ENCODE measurements at regions not wholly inside any gene's neighbourhood (a gene's known extent, or its start where the extent isn't known, plus 50 kb on each side); places are given as distances from the start of the nearest gene placed in this dataset.
"Not testable (repeated sequence)": the region's sequence is repeated elsewhere in the genome, so short reads cannot be mapped to it uniquely, and the experiment has no call there.

GRCh38 chr3:39558775-39559306 lies 91.4 kb downstream of the MOBP start:
- Histone ChIP-seq H3K27me3 (ENCODE audit: control insufficient read depth, insufficient read depth, low read length) (no peaks in the 10 kb centered on the region), H3K4me3 (ENCODE audit: low read depth, low read length) (no peak overlapping the region), H3K36me3 (ENCODE audit: control insufficient read depth, insufficient read depth, low read length) (no peaks in the 10 kb centered on the region), H3K27ac (ENCODE audit: low read depth, low read length) (no peak overlapping the region), H3K9me3 (ENCODE audit: control insufficient read depth, insufficient read depth, low read length) (no peaks in the 10 kb centered on the region), H3K4me1 (ENCODE audit: control insufficient read depth, insufficient read depth, low read length) (no peaks in the 10 kb centered on the region)
- no CpG with 5 or more reads among the region's 3 CpGs for WGBS (ENCODE audit: insufficient coverage)
- no peak for DNase-seq (ENCODE audit: low read depth in 4 of 6, low spot score in 6 of 6)

- DNase-seq (ENCODE audit: low read depth in 4 of 6, low spot score in 6 of 6), result no peak
- H3K36me3 ChIP-seq (ENCODE audit: control insufficient read depth, insufficient read depth, low read length), result no peaks in the 10 kb centered on the region
- no peaks in the 10 kb centered on the region for H3K27me3 ChIP-seq (ENCODE audit: control insufficient read depth, insufficient read depth, low read length)
Observed at GRCh38 chr3:39559543-39559942, 92.1 kb downstream of the MOBP start.

GRCh38 chr3:39568508-39568907 lies 101.0 kb downstream of the MOBP start:
- H3K4me1 ChIP-seq (ENCODE audit: control insufficient read depth, insufficient read depth, low read length), result no peaks in the 10 kb centered on the region
- DNase-seq (ENCODE audit: low read depth in 4 of 6, low spot score in 6 of 6), result no peak
- no peak overlapping the region for H3K27ac ChIP-seq (ENCODE audit: low read depth, low read length)
- no peaks in the 10 kb centered on the region for H3K27me3 ChIP-seq (ENCODE audit: control insufficient read depth, insufficient read depth, low read length)
- H3K36me3 ChIP-seq (ENCODE audit: control insufficient read depth, insufficient read depth, low read length), result no peaks in the 10 kb centered on the region
- no peak overlapping the region for H3K4me3 ChIP-seq (ENCODE audit: low read depth, low read length)
- no peaks in the 10 kb centered on the region for H3K9me3 ChIP-seq (ENCODE audit: control insufficient read depth, insufficient read depth, low read length)

More at GRCh38 chr3:39559543-39559942, 92.1 kb downstream of the MOBP start:
- no peak overlapping the region for H3K27ac ChIP-seq (ENCODE audit: low read depth, low read length)
- H3K4me1 ChIP-seq (ENCODE audit: control insufficient read depth, insufficient read depth, low read length), result no peaks in the 10 kb centered on the region
- H3K4me3 ChIP-seq (ENCODE audit: low read depth, low read length), result no peak overlapping the region
- no peaks in the 10 kb centered on the region for H3K9me3 ChIP-seq (ENCODE audit: control insufficient read depth, insufficient read depth, low read length)

GRCh38 chr3:39569095-39569494 lies 101.6 kb downstream of the MOBP start:
- no peaks in the 10 kb centered on the region for H3K36me3 ChIP-seq (ENCODE audit: control insufficient read depth, insufficient read depth, low read length)
- H3K9me3 ChIP-seq (ENCODE audit: control insufficient read depth, insufficient read depth, low read length), result no peaks in the 10 kb centered on the region
- no peaks in the 10 kb centered on the region for H3K4me1 ChIP-seq (ENCODE audit: control insufficient read depth, insufficient read depth, low read length)
- DNase-seq (ENCODE audit: low read depth in 4 of 6, low spot score in 6 of 6), result no peak
- H3K27me3 ChIP-seq (ENCODE audit: control insufficient read depth, insufficient read depth, low read length), result no peaks in the 10 kb centered on the region
- no peak overlapping the region for H3K27ac ChIP-seq (ENCODE audit: low read depth, low read length)
- no peak overlapping the region for H3K4me3 ChIP-seq (ENCODE audit: low read depth, low read length)
- WGBS (ENCODE audit: insufficient coverage), result 80% methylated on average over 1 of the region's 2 CpGs

- Histone ChIP-seq H3K4me1 (ENCODE audit: control insufficient read depth, insufficient read depth, low read length) (no peaks in the 10 kb centered on the region), H3K9me3 (ENCODE audit: control insufficient read depth, insufficient read depth, low read length) (no peaks in the 10 kb centered on the region), H3K27ac (ENCODE audit: low read depth, low read length) (no peak overlapping the region), H3K4me3 (ENCODE audit: low read depth, low read length) (no peak overlapping the region), H3K27me3 (ENCODE audit: control insufficient read depth, insufficient read depth, low read length) (no peaks in the 10 kb centered on the region), H3K36me3 (ENCODE audit: control insufficient read depth, insufficient read depth, low read length) (no peaks in the 10 kb centered on the region)
- 82% methylated on average over 9 of the region's 9 CpGs for WGBS (ENCODE audit: insufficient coverage)
- no peak for DNase-seq (ENCODE audit: low read depth in 4 of 6, low spot score in 6 of 6)
Observed at GRCh38 chr3:39573392-39573791, 105.9 kb downstream of the MOBP start.

- Histone ChIP-seq H3K9me3 (ENCODE audit: control insufficient read depth, insufficient read depth, low read length) (no peaks in the 10 kb centered on the region), H3K27ac (ENCODE audit: low read depth, low read length) (no peak overlapping the region), H3K36me3 (ENCODE audit: control insufficient read depth, insufficient read depth, low read length) (no peaks in the 10 kb centered on the region), H3K4me1 (ENCODE audit: control insufficient read depth, insufficient read depth, low read length) (no peaks in the 10 kb centered on the region), H3K4me3 (ENCODE audit: low read depth, low read length) (no peak overlapping the region), H3K27me3 (ENCODE audit: control insufficient read depth, insufficient read depth, low read length) (no peaks in the 10 kb centered on the region)
- WGBS (ENCODE audit: insufficient coverage), result 77% methylated on average over 5 of the region's 6 CpGs
- DNase-seq (ENCODE audit: low read depth in 4 of 6, low spot score in 6 of 6), result no peak
Observed at GRCh38 chr3:39577541-39577940, 110.1 kb downstream of the MOBP start.

GRCh38 chr3:39586215-39586614 lies 118.7 kb downstream of the MOBP start:
- WGBS (ENCODE audit: insufficient coverage), result 100% methylated on average over 2 of the region's 4 CpGs
- H3K4me1 ChIP-seq (ENCODE audit: control insufficient read depth, insufficient read depth, low read length); H3K27ac ChIP-seq (ENCODE audit: low read depth, low read length); DNase-seq (ENCODE audit: low read depth in 4 of 6, low spot score in 6 of 6); H3K27me3 ChIP-seq (ENCODE audit: control insufficient read depth, insufficient read depth, low read length); H3K36me3 ChIP-seq (ENCODE audit: control insufficient read depth, insufficient read depth, low read length); H3K9me3 ChIP-seq (ENCODE audit: control insufficient read depth, insufficient read depth, low read length); H3K4me3 ChIP-seq (ENCODE audit: low read depth, low read length): not testable (repeated sequence)

GRCh38 chr3:39587113-39587512 lies 119.6 kb downstream of the MOBP start:
- Histone ChIP-seq H3K4me3 (ENCODE audit: low read depth, low read length) (no peak overlapping the region), H3K9me3 (ENCODE audit: control insufficient read depth, insufficient read depth, low read length) (no peaks in the 10 kb centered on the region), H3K27me3 (ENCODE audit: control insufficient read depth, insufficient read depth, low read length) (no peaks in the 10 kb centered on the region), H3K36me3 (ENCODE audit: control insufficient read depth, insufficient read depth, low read length) (no peaks in the 10 kb centered on the region), H3K4me1 (ENCODE audit: control insufficient read depth, insufficient read depth, low read length) (no peaks in the 10 kb centered on the region), H3K27ac (ENCODE audit: low read depth, low read length) (no peak overlapping the region)
- DNase-seq (ENCODE audit: low read depth in 4 of 6, low spot score in 6 of 6), result no peak
- no CpG with 5 or more reads among the region's 1 CpG for WGBS (ENCODE audit: insufficient coverage)

- Histone ChIP-seq H3K36me3 (ENCODE audit: control insufficient read depth, insufficient read depth, low read length) (no peaks in the 10 kb centered on the region), H3K9me3 (ENCODE audit: control insufficient read depth, insufficient read depth, low read length) (no peaks in the 10 kb centered on the region), H3K4me1 (ENCODE audit: control insufficient read depth, insufficient read depth, low read length) (no peaks in the 10 kb centered on the region), H3K27ac (ENCODE audit: low read depth, low read length) (peak overlapping the region; percentile 29), H3K4me3 (ENCODE audit: low read depth, low read length) (no peak overlapping the region), H3K27me3 (ENCODE audit: control insufficient read depth, insufficient read depth, low read length) (no peaks in the 10 kb centered on the region)
- peak in 5 of 6 donors; percentile 9 to 70 (median 30) for DNase-seq (ENCODE audit: low read depth in 4 of 6, low spot score in 6 of 6)
- 81% methylated on average over 3 of the region's 3 CpGs for WGBS (ENCODE audit: insufficient coverage)
Observed at GRCh38 chr3:39590806-39591205, 123.3 kb downstream of the MOBP start.

- WGBS (ENCODE audit: insufficient coverage), result 70% methylated on average over 4 of the region's 5 CpGs
- Histone ChIP-seq H3K4me1 (ENCODE audit: control insufficient read depth, insufficient read depth, low read length) (no peaks in the 10 kb centered on the region), H3K4me3 (ENCODE audit: low read depth, low read length) (no peak overlapping the region), H3K27ac (ENCODE audit: low read depth, low read length) (no peak overlapping the region), H3K27me3 (ENCODE audit: control insufficient read depth, insufficient read depth, low read length) (no peaks in the 10 kb centered on the region), H3K9me3 (ENCODE audit: control insufficient read depth, insufficient read depth, low read length) (no peaks in the 10 kb centered on the region), H3K36me3 (ENCODE audit: control insufficient read depth, insufficient read depth, low read length) (no peaks in the 10 kb centered on the region)
- DNase-seq (ENCODE audit: low read depth in 4 of 6, low spot score in 6 of 6), result peak in 1 of 6 donors; percentile 19
Observed at GRCh38 chr3:39592311-39593050, 125.0 kb downstream of the MOBP start.

Data from spinal cord (tissue), 9 donors.